ENCODE measurements at regions not wholly inside any gene's neighbourhood (a gene's known extent, or its start where the extent isn't known, plus 50 kb on each side); places are given as distances from the start of the nearest gene placed in this dataset.

DNA sequence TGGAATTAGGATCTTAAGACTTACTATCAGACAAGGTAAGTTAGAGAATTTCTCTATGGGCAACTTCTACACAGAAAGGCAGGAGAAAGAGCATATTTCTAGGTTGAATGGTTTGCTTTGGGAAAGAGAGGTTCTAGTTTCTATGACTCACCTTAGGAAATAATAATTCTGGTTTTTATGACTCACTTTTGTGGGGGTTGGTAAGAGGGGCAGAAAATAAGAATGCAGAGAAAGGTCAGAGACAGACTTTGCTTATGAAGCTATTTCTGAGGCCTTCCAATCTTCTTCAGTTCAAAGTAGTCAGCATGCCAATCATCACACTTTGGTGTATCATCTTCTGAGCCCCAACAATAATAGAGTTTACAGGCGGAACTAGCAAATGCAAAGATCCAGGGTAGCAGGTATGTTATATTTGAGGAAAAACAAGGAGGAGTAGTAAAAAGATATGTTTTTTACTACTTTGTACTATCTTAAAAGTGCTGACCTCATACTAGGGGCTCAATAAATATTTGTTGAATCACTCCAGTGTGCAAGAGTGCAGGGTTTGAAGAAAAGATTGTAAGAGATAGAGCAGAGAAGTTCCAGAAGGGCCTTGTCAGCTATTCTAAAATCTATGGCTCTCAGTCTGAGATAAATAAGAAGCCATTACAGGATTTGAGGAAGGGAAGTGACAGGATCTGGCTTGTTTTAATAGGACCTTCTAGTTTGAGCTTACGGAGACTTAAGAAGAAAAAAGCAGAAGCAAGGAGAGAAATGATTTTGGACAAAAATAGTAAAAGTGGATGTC is 56.7 kb upstream of the LRFN5 start:
- H3K27me3 ChIP-seq (ENCODE audit: control insufficient read depth in 1 of 2, insufficient read depth in 2 of 2, low read length in 2 of 2), result no peaks in the 10 kb centered on the region
- in situ Hi-C loops (cut with HindIII; ENCODE audit: extremely low pct_ligation_motif_present, low pct_unique_long_range_greater_than_20kb) (no loop called here), intact Hi-C loops (cut with micrococcal nuclease; ENCODE audit: unreplicated experiment) (no loop called here)
- TF ChIP-seq MAFK (conservative IDR thresholded peaks at IDR 0.05 in 1 of 2, IDR thresholded peaks at IDR 0.05 in 1 of 2; ENCODE audit: low read length in 2 of 2), result peak in 1 of 2 experiments; percentile 29; a peak in 1 of 4 replicates
- TF ChIP-seq, protein P1, sequence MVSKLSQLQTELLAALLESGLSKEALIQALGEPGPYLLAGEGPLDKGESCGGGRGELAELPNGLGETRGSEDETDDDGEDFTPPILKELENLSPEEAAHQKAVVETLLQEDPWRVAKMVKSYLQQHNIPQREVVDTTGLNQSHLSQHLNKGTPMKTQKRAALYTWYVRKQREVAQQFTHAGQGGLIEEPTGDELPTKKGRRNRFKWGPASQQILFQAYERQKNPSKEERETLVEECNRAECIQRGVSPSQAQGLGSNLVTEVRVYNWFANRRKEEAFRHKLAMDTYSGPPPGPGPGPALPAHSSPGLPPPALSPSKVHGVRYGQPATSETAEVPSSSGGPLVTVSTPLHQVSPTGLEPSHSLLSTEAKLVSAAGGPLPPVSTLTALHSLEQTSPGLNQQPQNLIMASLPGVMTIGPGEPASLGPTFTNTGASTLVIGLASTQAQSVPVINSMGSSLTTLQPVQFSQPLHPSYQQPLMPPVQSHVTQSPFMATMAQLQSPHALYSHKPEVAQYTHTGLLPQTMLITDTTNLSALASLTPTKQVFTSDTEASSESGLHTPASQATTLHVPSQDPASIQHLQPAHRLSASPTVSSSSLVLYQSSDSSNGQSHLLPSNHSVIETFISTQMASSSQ (IDR thresholded peaks at IDR 0.05; ENCODE audit: low read depth), result no peak
- TF ChIP-seq, protein P1 (CRISPR knock-in tag; IDR thresholded peaks at IDR 0.05; ENCODE audit: borderline replicate concordance), result no peak
- TF ChIP-seq BRD4 (CRISPR knock-in tag; IDR thresholded peaks at IDR 0.05), result no peak
- peak; percentile 40; the same call in 1 of the 2 replicates for TF ChIP-seq CREB1 (IDR thresholded peaks at IDR 0.05)
- TF ChIP-seq CREB1 (CRISPR knock-in tag; IDR thresholded peaks at IDR 0.05), result no peak
- no peak for TF ChIP-seq ZNF264 (CRISPR knock-in tag; IDR thresholded peaks at IDR 0.05)
- TF ChIP-seq RFX3 (CRISPR knock-in tag; IDR thresholded peaks at IDR 0.05), result no peak
- no peak for TF ChIP-seq SETDB1 (CRISPR knock-in tag; IDR thresholded peaks at IDR 0.05; ENCODE audit: borderline replicate concordance)
- TF ChIP-seq, protein P2, sequence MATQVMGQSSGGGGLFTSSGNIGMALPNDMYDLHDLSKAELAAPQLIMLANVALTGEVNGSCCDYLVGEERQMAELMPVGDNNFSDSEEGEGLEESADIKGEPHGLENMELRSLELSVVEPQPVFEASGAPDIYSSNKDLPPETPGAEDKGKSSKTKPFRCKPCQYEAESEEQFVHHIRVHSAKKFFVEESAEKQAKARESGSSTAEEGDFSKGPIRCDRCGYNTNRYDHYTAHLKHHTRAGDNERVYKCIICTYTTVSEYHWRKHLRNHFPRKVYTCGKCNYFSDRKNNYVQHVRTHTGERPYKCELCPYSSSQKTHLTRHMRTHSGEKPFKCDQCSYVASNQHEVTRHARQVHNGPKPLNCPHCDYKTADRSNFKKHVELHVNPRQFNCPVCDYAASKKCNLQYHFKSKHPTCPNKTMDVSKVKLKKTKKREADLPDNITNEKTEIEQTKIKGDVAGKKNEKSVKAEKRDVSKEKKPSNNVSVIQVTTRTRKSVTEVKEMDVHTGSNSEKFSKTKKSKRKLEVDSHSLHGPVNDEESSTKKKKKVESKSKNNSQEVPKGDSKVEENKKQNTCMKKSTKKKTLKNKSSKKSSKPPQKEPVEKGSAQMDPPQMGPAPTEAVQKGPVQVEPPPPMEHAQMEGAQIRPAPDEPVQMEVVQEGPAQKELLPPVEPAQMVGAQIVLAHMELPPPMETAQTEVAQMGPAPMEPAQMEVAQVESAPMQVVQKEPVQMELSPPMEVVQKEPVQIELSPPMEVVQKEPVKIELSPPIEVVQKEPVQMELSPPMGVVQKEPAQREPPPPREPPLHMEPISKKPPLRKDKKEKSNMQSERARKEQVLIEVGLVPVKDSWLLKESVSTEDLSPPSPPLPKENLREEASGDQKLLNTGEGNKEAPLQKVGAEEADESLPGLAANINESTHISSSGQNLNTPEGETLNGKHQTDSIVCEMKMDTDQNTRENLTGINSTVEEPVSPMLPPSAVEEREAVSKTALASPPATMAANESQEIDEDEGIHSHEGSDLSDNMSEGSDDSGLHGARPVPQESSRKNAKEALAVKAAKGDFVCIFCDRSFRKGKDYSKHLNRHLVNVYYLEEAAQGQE (IDR thresholded peaks at IDR 0.05; ENCODE audit: borderline replicate concordance in 1 of 2, low read depth in 1 of 2, low read length in 2 of 2), result peak in 1 of 2 experiments; percentile 30; a peak in 1 of 4 replicates
- TF ChIP-seq CCDC6 (CRISPR knock-in tag; IDR thresholded peaks at IDR 0.05), result no peak
- TF ChIP-seq, protein P3, sequence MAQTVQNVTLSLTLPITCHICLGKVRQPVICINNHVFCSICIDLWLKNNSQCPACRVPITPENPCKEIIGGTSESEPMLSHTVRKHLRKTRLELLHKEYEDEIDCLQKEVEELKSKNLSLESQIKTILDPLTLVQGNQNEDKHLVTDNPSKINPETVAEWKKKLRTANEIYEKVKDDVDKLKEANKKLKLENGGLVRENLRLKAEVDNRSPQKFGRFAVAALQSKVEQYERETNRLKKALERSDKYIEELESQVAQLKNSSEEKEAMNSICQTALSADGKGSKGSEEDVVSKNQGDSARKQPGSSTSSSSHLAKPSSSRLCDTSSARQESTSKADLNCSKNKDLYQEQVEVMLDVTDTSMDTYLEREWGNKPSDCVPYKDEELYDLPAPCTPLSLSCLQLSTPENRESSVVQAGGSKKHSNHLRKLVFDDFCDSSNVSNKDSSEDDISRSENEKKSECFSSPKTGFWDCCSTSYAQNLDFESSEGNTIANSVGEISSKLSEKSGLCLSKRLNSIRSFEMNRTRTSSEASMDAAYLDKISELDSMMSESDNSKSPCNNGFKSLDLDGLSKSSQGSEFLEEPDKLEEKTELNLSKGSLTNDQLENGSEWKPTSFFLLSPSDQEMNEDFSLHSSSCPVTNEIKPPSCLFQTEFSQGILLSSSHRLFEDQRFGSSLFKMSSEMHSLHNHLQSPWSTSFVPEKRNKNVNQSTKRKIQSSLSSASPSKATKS (CRISPR knock-in tag; IDR thresholded peaks at IDR 0.05), result no peak
- no peaks in the 10 kb centered on the region for H3K79me2 ChIP-seq (ENCODE audit: insufficient read depth, low read length)
- no peak for ATAC-seq
- CTCF ChIA-PET (ENCODE audit: low intra/inter-chr PET ratio, low total read pairs), result no interaction called here
- H3K9ac ChIP-seq (ENCODE audit: insufficient read depth, low read depth, low read length), result no peak overlapping the region
- H3K27ac ChIP-seq (ENCODE audit: extremely low read length, insufficient read depth, low read length), result no peak overlapping the region
- H3K36me3 ChIP-seq (replicated peaks in 1 of 2; ENCODE audit: control insufficient read depth in 1 of 2, insufficient read depth in 2 of 2, low read length in 2 of 2), result no peaks in the 10 kb centered on the region
- no peak for FAIRE-seq
- H4K20me1 ChIP-seq (ENCODE audit: insufficient read depth, low read length), result no peaks in the 10 kb centered on the region
- no peaks in the 10 kb centered on the region for H3K4me1 ChIP-seq (ENCODE audit: insufficient read depth, low read length)
- 8% methylated on average over 2 of the region's 2 CpGs for WGBS (ENCODE audit: low lambda C conversion rate)
- no TSS peak for BruUV-seq (replicated peaks)
- no peak overlapping the region for H3K4me2 ChIP-seq (ENCODE audit: low read depth, low read length)
- DNase-seq (ENCODE audit: low spot score), result no peak
- H2AFZ ChIP-seq (ENCODE audit: low read length), result no peak overlapping the region
- no peak overlapping the region for H3K4me3 ChIP-seq (replicated peaks in 1 of 3; ENCODE audit: insufficient read depth in 1 of 3, low read depth in 2 of 3, low read length in 3 of 3)
- POLR2A ChIA-PET, result no interaction called here
- peaks cover 69% of the 10 kb centered on the region for H3K9me3 ChIP-seq (ENCODE audit: low read length)

Measured in HepG2 (cell line).